ENCODE measurements at regions not wholly inside any gene's neighbourhood (a gene's known extent, or its start where the extent isn't known, plus 50 kb on each side); places are given as distances from the start of the nearest gene placed in this dataset.

- Histone ChIP-seq H3K27me3 (ENCODE audit: control insufficient read depth, insufficient read depth, low read length) (no peaks in the 10 kb centered on the region), H3K36me3 (ENCODE audit: control insufficient read depth, insufficient read depth, low read length) (no peaks in the 10 kb centered on the region), H3K9me3 (ENCODE audit: control insufficient read depth, insufficient read depth, low read length) (no peaks in the 10 kb centered on the region), H3K27ac (ENCODE audit: low read depth, low read length) (no peak overlapping the region), H3K4me3 (ENCODE audit: low read depth, low read length) (no peak overlapping the region), H3K4me1 (ENCODE audit: control insufficient read depth, insufficient read depth, low read length) (no peaks in the 10 kb centered on the region)
- 100% methylated on average over 3 of the region's 3 CpGs for WGBS (ENCODE audit: insufficient coverage)
- no peak for DNase-seq (ENCODE audit: low read depth in 4 of 6, low spot score in 6 of 6)
Measured at GRCh38 chr11:80441821-80442220, 1001.0 kb upstream of the TENM4 start.

- H3K4me1 ChIP-seq (ENCODE audit: control insufficient read depth, insufficient read depth, low read length) = no peaks in the 10 kb centered on the region
- H3K36me3 ChIP-seq (ENCODE audit: control insufficient read depth, insufficient read depth, low read length) = no peaks in the 10 kb centered on the region
- no peak overlapping the region for H3K4me3 ChIP-seq (ENCODE audit: low read depth, low read length)
- H3K27ac ChIP-seq (ENCODE audit: low read depth, low read length) = no peak overlapping the region
- DNase-seq (ENCODE audit: low read depth in 4 of 6, low spot score in 6 of 6) = peak in 1 of 6 donors; percentile 6
- no peaks in the 10 kb centered on the region for H3K9me3 ChIP-seq (ENCODE audit: control insufficient read depth, insufficient read depth, low read length)
- WGBS (ENCODE audit: insufficient coverage) = 70% methylated on average over 2 of the region's 4 CpGs
- no peaks in the 10 kb centered on the region for H3K27me3 ChIP-seq (ENCODE audit: control insufficient read depth, insufficient read depth, low read length)
Measured at GRCh38 chr11:80440835-80441234, 1000.0 kb upstream of the TENM4 start.

GRCh38 chr11:80436547-80436946, 995.7 kb upstream of the TENM4 start:
- H3K4me1 ChIP-seq (ENCODE audit: control insufficient read depth, insufficient read depth, low read length) = no peaks in the 10 kb centered on the region
- no peak overlapping the region for H3K27ac ChIP-seq (ENCODE audit: low read depth, low read length)
- no peak overlapping the region for H3K4me3 ChIP-seq (ENCODE audit: low read depth, low read length)
- H3K9me3 ChIP-seq (ENCODE audit: control insufficient read depth, insufficient read depth, low read length) = no peaks in the 10 kb centered on the region
- H3K36me3 ChIP-seq (ENCODE audit: control insufficient read depth, insufficient read depth, low read length) = no peaks in the 10 kb centered on the region
- no peak for DNase-seq (ENCODE audit: low read depth in 4 of 6, low spot score in 6 of 6)
- no CpG with 5 or more reads among the region's 1 CpG for WGBS (ENCODE audit: insufficient coverage)
- H3K27me3 ChIP-seq (ENCODE audit: control insufficient read depth, insufficient read depth, low read length) = no peaks in the 10 kb centered on the region

GRCh38 chr11:80435345-80435744, 994.5 kb upstream of the TENM4 start:
- Histone ChIP-seq H3K36me3 (ENCODE audit: control insufficient read depth, insufficient read depth, low read length) (no peaks in the 10 kb centered on the region), H3K4me3 (ENCODE audit: low read depth, low read length) (no peak overlapping the region), H3K27ac (ENCODE audit: low read depth, low read length) (no peak overlapping the region), H3K4me1 (ENCODE audit: control insufficient read depth, insufficient read depth, low read length) (no peaks in the 10 kb centered on the region), H3K9me3 (ENCODE audit: control insufficient read depth, insufficient read depth, low read length) (no peaks in the 10 kb centered on the region), H3K27me3 (ENCODE audit: control insufficient read depth, insufficient read depth, low read length) (no peaks in the 10 kb centered on the region)
- no peak for DNase-seq (ENCODE audit: low read depth in 4 of 6, low spot score in 6 of 6)

- H3K27ac ChIP-seq (ENCODE audit: low read depth, low read length) = no peak overlapping the region
- H3K4me3 ChIP-seq (ENCODE audit: low read depth, low read length) = no peak overlapping the region
- no peaks in the 10 kb centered on the region for H3K27me3 ChIP-seq (ENCODE audit: control insufficient read depth, insufficient read depth, low read length)
- H3K4me1 ChIP-seq (ENCODE audit: control insufficient read depth, insufficient read depth, low read length) = no peaks in the 10 kb centered on the region
- no peaks in the 10 kb centered on the region for H3K9me3 ChIP-seq (ENCODE audit: control insufficient read depth, insufficient read depth, low read length)
- H3K36me3 ChIP-seq (ENCODE audit: control insufficient read depth, insufficient read depth, low read length) = no peaks in the 10 kb centered on the region
- DNase-seq (ENCODE audit: low read depth in 4 of 6, low spot score in 6 of 6) = no peak
- 50% methylated on average over 2 of the region's 2 CpGs for WGBS (ENCODE audit: insufficient coverage)
Measured at GRCh38 chr11:80432057-80432456, 991.2 kb upstream of the TENM4 start.

GRCh38 chr11:80424012-80424695, 983.3 kb upstream of the TENM4 start:
- 0% methylated on average over 1 of the region's 2 CpGs for WGBS (ENCODE audit: insufficient coverage)

GRCh38 chr11:80420374-80420773, 979.5 kb upstream of the TENM4 start:
- no peaks in the 10 kb centered on the region for H3K36me3 ChIP-seq (ENCODE audit: control insufficient read depth, insufficient read depth, low read length)
- H3K9me3 ChIP-seq (ENCODE audit: control insufficient read depth, insufficient read depth, low read length) = no peaks in the 10 kb centered on the region
- no CpG with 5 or more reads among the region's 1 CpG for WGBS (ENCODE audit: insufficient coverage)
- DNase-seq (ENCODE audit: low read depth in 4 of 6, low spot score in 6 of 6) = no peak
- no peaks in the 10 kb centered on the region for H3K27me3 ChIP-seq (ENCODE audit: control insufficient read depth, insufficient read depth, low read length)
- H3K27ac ChIP-seq (ENCODE audit: low read depth, low read length) = no peak overlapping the region
- no peak overlapping the region for H3K4me3 ChIP-seq (ENCODE audit: low read depth, low read length)
- H3K4me1 ChIP-seq (ENCODE audit: control insufficient read depth, insufficient read depth, low read length) = no peaks in the 10 kb centered on the region

More at GRCh38 chr11:80424012-80424695, 983.3 kb upstream of the TENM4 start:
- Histone ChIP-seq H3K9me3 (ENCODE audit: control insufficient read depth, insufficient read depth, low read length) (no peaks in the 10 kb centered on the region), H3K36me3 (ENCODE audit: control insufficient read depth, insufficient read depth, low read length) (no peaks in the 10 kb centered on the region), H3K27me3 (ENCODE audit: control insufficient read depth, insufficient read depth, low read length) (no peaks in the 10 kb centered on the region), H3K4me1 (ENCODE audit: control insufficient read depth, insufficient read depth, low read length) (no peaks in the 10 kb centered on the region), H3K4me3 (ENCODE audit: low read depth, low read length) (no peak overlapping the region), H3K27ac (ENCODE audit: low read depth, low read length) (no peak overlapping the region)
- no peak for DNase-seq (ENCODE audit: low read depth in 4 of 6, low spot score in 6 of 6)

GRCh38 chr11:80417681-80418080, 976.9 kb upstream of the TENM4 start:
- Histone ChIP-seq H3K27ac (ENCODE audit: low read depth, low read length) (no peak overlapping the region), H3K27me3 (ENCODE audit: control insufficient read depth, insufficient read depth, low read length) (no peaks in the 10 kb centered on the region), H3K9me3 (ENCODE audit: control insufficient read depth, insufficient read depth, low read length) (no peaks in the 10 kb centered on the region), H3K36me3 (ENCODE audit: control insufficient read depth, insufficient read depth, low read length) (no peaks in the 10 kb centered on the region), H3K4me1 (ENCODE audit: control insufficient read depth, insufficient read depth, low read length) (no peaks in the 10 kb centered on the region), H3K4me3 (ENCODE audit: low read depth, low read length) (no peak overlapping the region)
- no peak for DNase-seq (ENCODE audit: low read depth in 4 of 6, low spot score in 6 of 6)
- WGBS (ENCODE audit: insufficient coverage) = no CpG with 5 or more reads among the region's 2 CpGs

- Histone ChIP-seq H3K27ac (ENCODE audit: low read depth, low read length) (no peak overlapping the region), H3K9me3 (ENCODE audit: control insufficient read depth, insufficient read depth, low read length) (peaks cover 2% of the 10 kb centered on the region), H3K27me3 (ENCODE audit: control insufficient read depth, insufficient read depth, low read length) (no peaks in the 10 kb centered on the region), H3K36me3 (ENCODE audit: control insufficient read depth, insufficient read depth, low read length) (no peaks in the 10 kb centered on the region), H3K4me3 (ENCODE audit: low read depth, low read length) (no peak overlapping the region), H3K4me1 (ENCODE audit: control insufficient read depth, insufficient read depth, low read length) (no peaks in the 10 kb centered on the region)
- peak in 1 of 6 donors; percentile 28 for DNase-seq (ENCODE audit: low read depth in 4 of 6, low spot score in 6 of 6)
- WGBS (ENCODE audit: insufficient coverage) = 80% methylated on average over 2 of the region's 2 CpGs
Measured at GRCh38 chr11:80415580-80415979, 974.8 kb upstream of the TENM4 start.

Data from spinal cord (tissue), 9 donors.